GM10266 (cell line): ENCODE measurements at regions not wholly inside any gene's neighbourhood (a gene's known extent, or its start where the extent isn't known, plus 50 kb on each side); places are given as distances from the start of the nearest gene placed in this dataset.

Source experiments
- DNase-seq: peaks from one replicate; pipeline ENCODE4 v3.0.0; 2012; ENCODE audit errors: extremely low spot score
- CTCF ChIP-seq: IDR thresholded peaks from 2 replicates; pipeline ENCODE4 v1.5.1; 2012; ENCODE audit warnings: mild to moderate bottlenecking, low read depth; ENCODE audit not compliant: control insufficient read depth, insufficient read depth; ENCODE audit errors: missing control alignments

- no peak for TF ChIP-seq CTCF
- no peak for DNase-seq
Measured at GRCh38 chr5:118752969-118753368, 235.4 kb downstream of the DTWD2 start.

GRCh38 chr5:118736396-118736795 is 252.0 kb downstream of the DTWD2 start:
- no peak for DNase-seq
- no peak for TF ChIP-seq CTCF

- no peak for DNase-seq
- no peak for TF ChIP-seq CTCF
Measured at GRCh38 chr5:118733394-118733793, 255.0 kb downstream of the DTWD2 start.

- TF ChIP-seq CTCF: no peak
Measured at GRCh38 chr5:118728191-118728590, 260.2 kb downstream of the DTWD2 start.

GRCh38 chr5:118726891-118727290 is 261.5 kb downstream of the DTWD2 start:
- TF ChIP-seq CTCF: no peak
- DNase-seq: no peak

More at GRCh38 chr5:118728191-118728590, 260.2 kb downstream of the DTWD2 start:
- DNase-seq: no peak

- TF ChIP-seq CTCF: no peak
Measured at GRCh38 chr5:118723021-118723338, 265.4 kb downstream of the DTWD2 start.

GRCh38 chr5:118722122-118723020 is 266.0 kb downstream of the DTWD2 start:
- TF ChIP-seq CTCF: no peak
- no peak for DNase-seq

More at GRCh38 chr5:118723021-118723338, 265.4 kb downstream of the DTWD2 start:
- DNase-seq: no peak
